SK-N-MC (cell line): ENCODE measurements at regions not wholly inside any gene's neighbourhood (a gene's known extent, or its start where the extent isn't known, plus 50 kb on each side); places are given as distances from the start of the nearest gene placed in this dataset.

Source experiments
- EZH2 ChIP-seq: fragments of 200-600 bp; sonication (generic); IDR thresholded peaks from one replicate; pipeline ENCODE4 v1.6.1; 2017; ENCODE audit warnings: antibody characterized with exemption
- POLR2AphosphoS5 ChIP-seq: IDR thresholded peaks from 2 replicates; pipeline ENCODE4 v1.6.1; 2012; ENCODE audit warnings: mild to moderate bottlenecking, low read depth, low read length, borderline replicate concordance

GRCh38 chr6:140912686-140913085 is 1220.0 kb upstream of the GJE1 start:
- TF ChIP-seq EZH2, result no peak
- TF ChIP-seq POLR2AphosphoS5, result no peak
